ENCODE measurements at regions not wholly inside any gene's neighbourhood (a gene's known extent, or its start where the extent isn't known, plus 50 kb on each side); places are given as distances from the start of the nearest gene placed in this dataset.

- Mint-ChIP-seq H3K4me3 (no peak overlapping the region), H3K27ac (no peak overlapping the region), H3K9me3 (ENCODE audit: low read depth) (no peaks in the 10 kb centered on the region), H3K4me1 (no peaks in the 10 kb centered on the region), H3K36me3 (ENCODE audit: low read depth) (no peaks in the 10 kb centered on the region), H3K27me3 (peaks cover 5% of the 10 kb centered on the region)
- ATAC-seq (no peak), DNase-seq (no peak)
- CTCF ChIA-PET, result no interaction called here
- intact Hi-C loops (cut with DNase I, micrococcal nuclease), result no loop called here
- POLR2A ChIA-PET, result no interaction called here
These were observed 393.5 kb upstream of the ADARB2 start for GRCh38 chr10:2130705-2131305.

DNA sequence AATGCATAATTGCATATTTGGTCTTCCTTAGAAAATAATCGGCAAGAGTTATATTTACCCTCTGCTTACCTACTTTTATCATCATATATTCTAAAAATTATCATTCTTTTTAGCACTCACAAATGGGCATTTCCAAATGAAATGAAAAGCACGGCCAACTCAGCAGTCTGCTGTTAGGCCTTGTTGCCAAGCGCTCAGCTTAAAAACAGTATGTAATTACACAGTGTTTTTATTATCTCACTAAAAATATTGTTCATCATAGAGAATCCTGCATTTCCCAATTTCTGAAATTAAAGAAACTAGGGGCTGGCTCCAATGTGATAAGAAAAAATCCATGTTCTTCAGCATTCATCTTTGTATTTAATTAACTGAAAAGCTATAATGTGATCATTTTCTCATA is 391.7 kb upstream of the ADARB2 start:
- Mint-ChIP-seq H3K4me3 (no peak overlapping the region), H3K27me3 (peaks cover 5% of the 10 kb centered on the region), H3K27ac (no peak overlapping the region), H3K4me1 (no peaks in the 10 kb centered on the region), H3K36me3 (ENCODE audit: low read depth) (no peaks in the 10 kb centered on the region), H3K9me3 (ENCODE audit: low read depth) (no peaks in the 10 kb centered on the region)
- DNase-seq, result no peak
- intact Hi-C loops (cut with DNase I, micrococcal nuclease), result no loop called here
- ChIA-PET CTCF (no interaction called here), POLR2A (no interaction called here)
- ATAC-seq, result no peak

- no peak overlapping the region for H3K4me3 Mint-ChIP-seq
- no peaks in the 10 kb centered on the region for H3K36me3 Mint-ChIP-seq (ENCODE audit: low read depth)
- H3K27ac Mint-ChIP-seq, result no peak overlapping the region
- ChIA-PET POLR2A (no interaction called here), CTCF (no interaction called here)
- peaks cover 2% of the 10 kb centered on the region for H3K27me3 Mint-ChIP-seq
- no peak for ATAC-seq
- DNase-seq, result no peak
- intact Hi-C loops (cut with DNase I, micrococcal nuclease), result no loop called here
- no peaks in the 10 kb centered on the region for H3K9me3 Mint-ChIP-seq (ENCODE audit: low read depth)
- H3K4me1 Mint-ChIP-seq, result no peaks in the 10 kb centered on the region
These were observed 386.8 kb upstream of the ADARB2 start for GRCh38 chr10:2124135-2124534.

DNA sequence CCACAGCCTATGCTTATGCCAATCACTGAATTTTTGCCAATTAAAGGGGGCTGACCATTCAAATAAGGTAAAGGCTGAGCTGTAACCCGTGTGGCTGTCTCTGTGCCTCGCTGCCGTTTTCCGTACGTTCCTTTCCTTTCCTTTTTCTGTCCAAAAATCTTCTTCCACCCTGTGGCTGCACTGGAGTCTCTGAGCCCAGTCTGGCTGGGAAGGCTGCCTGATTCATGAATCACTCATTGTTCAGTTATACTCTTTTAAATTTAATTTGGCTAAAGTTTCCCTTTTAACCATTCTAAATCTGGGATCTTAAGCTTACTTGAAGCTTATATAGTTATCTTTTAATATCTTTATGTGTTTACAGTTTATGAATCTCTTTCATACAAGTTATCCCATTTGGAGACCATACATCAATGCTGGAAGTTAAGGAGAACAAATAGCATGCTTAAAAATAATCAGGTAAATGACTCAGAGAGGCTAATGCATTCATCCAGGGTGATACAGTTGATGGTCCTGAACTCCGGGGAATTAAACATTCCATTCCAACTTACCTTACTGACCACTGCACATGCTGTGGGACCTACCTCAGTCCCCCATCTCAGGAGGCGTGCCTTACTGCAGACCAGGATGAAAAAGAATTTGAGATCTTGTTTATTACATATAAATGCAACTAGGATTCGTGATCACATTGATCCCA is 385.3 kb upstream of the ADARB2 start:
- Mint-ChIP-seq H3K4me3 (no peak overlapping the region), H3K36me3 (ENCODE audit: low read depth) (no peaks in the 10 kb centered on the region), H3K9me3 (ENCODE audit: low read depth) (no peaks in the 10 kb centered on the region), H3K27me3 (peaks cover 2% of the 10 kb centered on the region), H3K27ac (no peak overlapping the region), H3K4me1 (no peaks in the 10 kb centered on the region)
- CTCF ChIA-PET, result no interaction called here
- no peak for ATAC-seq
- POLR2A ChIA-PET, result no interaction called here
- DNase-seq, result no peak
- intact Hi-C loops (cut with DNase I, micrococcal nuclease), result no loop called here

GRCh38 chr10:2121929-2122328 is 384.6 kb upstream of the ADARB2 start:
- Mint-ChIP-seq H3K27me3 (peaks cover 2% of the 10 kb centered on the region), H3K9me3 (ENCODE audit: low read depth) (no peaks in the 10 kb centered on the region), H3K27ac (no peak overlapping the region), H3K4me1 (no peaks in the 10 kb centered on the region), H3K4me3 (no peak overlapping the region), H3K36me3 (ENCODE audit: low read depth) (no peaks in the 10 kb centered on the region)
- CTCF ChIA-PET, result no interaction called here
- intact Hi-C loops (cut with DNase I, micrococcal nuclease), result no loop called here
- DNase-seq, result no peak
- no peak for ATAC-seq
- POLR2A ChIA-PET, result no interaction called here

- H3K9me3 Mint-ChIP-seq (ENCODE audit: low read depth), result no peaks in the 10 kb centered on the region
- no peaks in the 10 kb centered on the region for H3K4me1 Mint-ChIP-seq
- H3K4me3 Mint-ChIP-seq, result no peak overlapping the region
- DNase-seq (no peak), ATAC-seq (no peak)
- POLR2A ChIA-PET, result no interaction called here
- H3K36me3 Mint-ChIP-seq (ENCODE audit: low read depth), result no peaks in the 10 kb centered on the region
- H3K27me3 Mint-ChIP-seq, result no peaks in the 10 kb centered on the region
- H3K27ac Mint-ChIP-seq, result no peak overlapping the region
- intact Hi-C loops (cut with DNase I, micrococcal nuclease), result no loop called here
- CTCF ChIA-PET, result no interaction called here
These were observed 384.0 kb upstream of the ADARB2 start for GRCh38 chr10:2121315-2121714.

GRCh38 chr10:2120746-2121145 is 383.4 kb upstream of the ADARB2 start:
- no peaks in the 10 kb centered on the region for H3K4me1 Mint-ChIP-seq
- no peak overlapping the region for H3K4me3 Mint-ChIP-seq
- DNase-seq, result no peak
- no peak overlapping the region for H3K27ac Mint-ChIP-seq
- CTCF ChIA-PET, result no interaction called here
- no peak for ATAC-seq
- POLR2A ChIA-PET, result no interaction called here
- no peaks in the 10 kb centered on the region for H3K27me3 Mint-ChIP-seq
- no peaks in the 10 kb centered on the region for H3K9me3 Mint-ChIP-seq (ENCODE audit: low read depth)
- no peaks in the 10 kb centered on the region for H3K36me3 Mint-ChIP-seq (ENCODE audit: low read depth)
- intact Hi-C loops (cut with DNase I, micrococcal nuclease), result no loop called here

DNA sequence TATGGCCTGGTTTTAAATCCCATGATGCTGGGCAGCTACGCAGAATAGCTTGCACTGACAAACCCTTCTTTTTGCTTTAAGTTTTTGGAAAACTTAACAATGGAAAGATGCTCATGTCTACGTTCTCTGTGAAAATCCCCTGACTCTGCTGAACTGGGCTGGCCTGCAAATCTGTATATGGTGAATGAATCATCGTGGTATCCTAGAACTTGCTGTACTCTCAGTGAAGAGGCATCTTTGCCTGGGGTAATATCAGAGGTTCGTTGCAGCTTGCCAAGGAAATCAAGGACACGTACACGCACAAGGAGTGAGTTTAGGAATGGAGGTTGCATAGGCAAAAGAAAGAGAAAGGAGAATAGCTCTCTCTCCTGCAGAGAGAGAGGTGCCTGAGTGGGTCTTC is 382.0 kb upstream of the ADARB2 start:
- Mint-ChIP-seq H3K27ac (no peak overlapping the region), H3K36me3 (ENCODE audit: low read depth) (no peaks in the 10 kb centered on the region), H3K27me3 (no peaks in the 10 kb centered on the region), H3K4me1 (no peaks in the 10 kb centered on the region), H3K9me3 (ENCODE audit: low read depth) (no peaks in the 10 kb centered on the region), H3K4me3 (no peak overlapping the region)
- POLR2A ChIA-PET, result no interaction called here
- DNase-seq (no peak), ATAC-seq (no peak)
- CTCF ChIA-PET, result no interaction called here
- intact Hi-C loops (cut with DNase I, micrococcal nuclease), result no loop called here

GRCh38 chr10:2118201-2118600 is 380.9 kb upstream of the ADARB2 start:
- Mint-ChIP-seq H3K36me3 (ENCODE audit: low read depth) (no peaks in the 10 kb centered on the region), H3K4me1 (no peaks in the 10 kb centered on the region), H3K27me3 (no peaks in the 10 kb centered on the region), H3K27ac (no peak overlapping the region), H3K4me3 (no peak overlapping the region), H3K9me3 (ENCODE audit: low read depth) (no peaks in the 10 kb centered on the region)
- no peak for DNase-seq
- intact Hi-C loops (cut with DNase I, micrococcal nuclease), result no loop called here
- ChIA-PET CTCF (no interaction called here), POLR2A (no interaction called here)
- ATAC-seq, result no peak

GRCh38 chr10:2117641-2118040 is 380.3 kb upstream of the ADARB2 start:
- Mint-ChIP-seq H3K27me3 (no peaks in the 10 kb centered on the region), H3K4me3 (no peak overlapping the region), H3K4me1 (no peaks in the 10 kb centered on the region), H3K36me3 (ENCODE audit: low read depth) (no peaks in the 10 kb centered on the region), H3K9me3 (ENCODE audit: low read depth) (no peaks in the 10 kb centered on the region), H3K27ac (no peak overlapping the region)
- ATAC-seq (no peak), DNase-seq (no peak)
- intact Hi-C loops (cut with DNase I, micrococcal nuclease), result no loop called here
- CTCF ChIA-PET, result no interaction called here
- POLR2A ChIA-PET, result no interaction called here

- ChIA-PET CTCF (no interaction called here), POLR2A (no interaction called here)
- Mint-ChIP-seq H3K27me3 (peaks cover 3% of the 10 kb centered on the region), H3K9me3 (ENCODE audit: low read depth) (no peaks in the 10 kb centered on the region), H3K36me3 (ENCODE audit: low read depth) (no peaks in the 10 kb centered on the region), H3K27ac (no peak overlapping the region), H3K4me1 (no peaks in the 10 kb centered on the region), H3K4me3 (no peak overlapping the region)
- no peak for ATAC-seq
- intact Hi-C loops (cut with DNase I, micrococcal nuclease), result no loop called here
- DNase-seq, result no peak
These were observed 374.6 kb upstream of the ADARB2 start for GRCh38 chr10:2111965-2112364.

DNA sequence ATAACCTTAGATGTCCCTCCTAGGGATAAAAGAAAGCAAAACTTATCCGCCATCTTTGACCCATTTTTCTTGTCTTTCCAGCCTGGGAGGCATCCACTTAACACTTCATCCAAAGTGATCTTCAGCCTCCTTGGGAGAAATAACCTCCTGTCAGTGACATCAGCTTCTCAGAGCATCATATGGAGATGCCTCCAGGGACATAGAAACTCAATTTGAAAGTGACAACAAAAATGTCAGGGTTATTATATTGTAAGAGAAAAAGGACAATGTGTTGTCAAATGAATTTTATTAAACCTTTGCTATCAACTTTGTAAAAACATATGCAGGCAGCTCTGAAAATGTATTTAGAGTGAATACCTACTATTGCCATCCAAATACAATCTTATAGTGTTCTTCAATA is 371.2 kb upstream of the ADARB2 start:
- intact Hi-C loops (cut with DNase I, micrococcal nuclease), result no loop called here
- Mint-ChIP-seq H3K9me3 (ENCODE audit: low read depth) (no peaks in the 10 kb centered on the region), H3K27me3 (peaks cover 5% of the 10 kb centered on the region), H3K4me3 (no peak overlapping the region), H3K4me1 (no peaks in the 10 kb centered on the region), H3K36me3 (ENCODE audit: low read depth) (no peaks in the 10 kb centered on the region), H3K27ac (no peak overlapping the region)
- ChIA-PET CTCF (no interaction called here), POLR2A (no interaction called here)
- DNase-seq (no peak), ATAC-seq (no peak)

- Mint-ChIP-seq H3K4me3 (no peak overlapping the region), H3K4me1 (no peaks in the 10 kb centered on the region), H3K27ac (no peak overlapping the region), H3K9me3 (ENCODE audit: low read depth) (no peaks in the 10 kb centered on the region), H3K36me3 (ENCODE audit: low read depth) (no peaks in the 10 kb centered on the region), H3K27me3 (peaks cover 5% of the 10 kb centered on the region)
- CTCF ChIA-PET, result interaction anchor here (0.6 kb wide), 1 partner anchor 22 kb away, joined by 3 read pairs; no protein-coding TSS in a partner anchor
- ATAC-seq (no peak), DNase-seq (no peak)
- intact Hi-C loops (cut with DNase I, micrococcal nuclease), result no loop called here
- POLR2A ChIA-PET, result no interaction called here
These were observed 369.3 kb upstream of the ADARB2 start for GRCh38 chr10:2106641-2107040.
